Sigmoid colon (tissue), 6 donors: ENCODE measurements at regions not wholly inside any gene's neighbourhood (a gene's known extent, or its start where the extent isn't known, plus 50 kb on each side); places are given as distances from the start of the nearest gene placed in this dataset.

Experiments
- DNase-seq: peaks from one replicate; pipeline ENCODE4 v3.0.0-alpha.2; 2019
- H3K27ac ChIP-seq, 4 donors: fragments of 200-600 bp; sonication (generic); one replicate each; pipeline ENCODE4 v1.5.1; 2016 to 2019; ENCODE audit warnings: mild to moderate bottlenecking in 1 of 4
- H3K27me3 ChIP-seq, 3 donors: fragments of 200-600 bp; sonication (generic); one replicate each; pipeline ENCODE4 v1.5.1; 2019; ENCODE audit warnings: mild to moderate bottlenecking in 1 of 3
- H3K36me3 ChIP-seq, 4 donors: fragments of 200-600 bp; sonication (generic); one replicate each; pipeline ENCODE4 v1.5.1; 2016 to 2019
- H3K4me1 ChIP-seq, 4 donors: fragments of 200-600 bp; sonication (generic); one replicate each; pipeline ENCODE4 v1.5.1; 2017 to 2019
- H3K4me3 ChIP-seq, 4 donors: fragments of 200-600 bp; sonication (generic); one replicate each; pipeline ENCODE4 v1.5.1; 2017 to 2019; ENCODE audit warnings: mild to moderate bottlenecking in 2 of 4, moderate library complexity in 1 of 4
- H3K9me3 ChIP-seq, 4 donors: fragments of 200-600 bp in 3 of 4; sonication (generic) in 3 of 4; one replicate each; pipeline versions ENCODE4 v1.5.1 to v1.6.1; 2013 to 2019
- EP300 ChIP-seq, 4 donors: sonication (generic); formaldehyde crosslinking; IDR thresholded peaks; one replicate each; pipeline ENCODE4 v1.6.1; 2017; ENCODE audit warnings: antibody characterized with exemption in 4 of 4
- POLR2A ChIP-seq, 2 donors: fragments of 450-650 bp; IDR thresholded peaks; one replicate each; pipeline ENCODE4 v1.6.1; 2016; ENCODE audit warnings: antibody characterized with exemption in 2 of 2, mild to moderate bottlenecking in 2 of 2, moderate library complexity in 2 of 2
- POLR2AphosphoS5 ChIP-seq, 4 donors: sonication (generic); formaldehyde crosslinking; IDR thresholded peaks; one replicate each; pipeline ENCODE4 v1.6.1; 2017; ENCODE audit warnings: antibody characterized with exemption in 4 of 4
- WGBS, 2 donors: extraction: QIAGEN DNeasy Blood & Tissue Kit; methylation state at CpG; one replicate each; pipeline ENCODE4 v1.1.7; 2013; 5-methylcytosine and 5-hydroxymethylcytosine counted together
- intact Hi-C: fragments of 100-400 bp; cut with DNase I; formaldehyde crosslinking; loops from one replicate; pipeline ENCODE4 v1.15.1; 2023
- TF ChIP-seq, protein P1 (sequence below), 4 experiments: fragments of 450-650 bp in 3 of 4; fragments of 200-600 bp in 1 of 4; IDR thresholded peaks; one replicate each; pipeline ENCODE4 v1.5.1; 2016 to 2019; ENCODE audit warnings: antibody characterized with exemption in 4 of 4, mild to moderate bottlenecking in 3 of 4, moderate library complexity in 2 of 4
- donor health status: healthy with polysubstance abuse.
- donor health status: healthy.

GRCh38 chr18:25815659-25816058 is 274.8 kb downstream of the SS18 start:
- TF ChIP-seq POLR2AphosphoS5 (IDR thresholded peaks at IDR 0.05): no peak
- TF ChIP-seq EP300 (IDR thresholded peaks at IDR 0.05): no peak
- no peak for TF ChIP-seq POLR2A (IDR thresholded peaks at IDR 0.05)
- TF ChIP-seq, protein P1, sequence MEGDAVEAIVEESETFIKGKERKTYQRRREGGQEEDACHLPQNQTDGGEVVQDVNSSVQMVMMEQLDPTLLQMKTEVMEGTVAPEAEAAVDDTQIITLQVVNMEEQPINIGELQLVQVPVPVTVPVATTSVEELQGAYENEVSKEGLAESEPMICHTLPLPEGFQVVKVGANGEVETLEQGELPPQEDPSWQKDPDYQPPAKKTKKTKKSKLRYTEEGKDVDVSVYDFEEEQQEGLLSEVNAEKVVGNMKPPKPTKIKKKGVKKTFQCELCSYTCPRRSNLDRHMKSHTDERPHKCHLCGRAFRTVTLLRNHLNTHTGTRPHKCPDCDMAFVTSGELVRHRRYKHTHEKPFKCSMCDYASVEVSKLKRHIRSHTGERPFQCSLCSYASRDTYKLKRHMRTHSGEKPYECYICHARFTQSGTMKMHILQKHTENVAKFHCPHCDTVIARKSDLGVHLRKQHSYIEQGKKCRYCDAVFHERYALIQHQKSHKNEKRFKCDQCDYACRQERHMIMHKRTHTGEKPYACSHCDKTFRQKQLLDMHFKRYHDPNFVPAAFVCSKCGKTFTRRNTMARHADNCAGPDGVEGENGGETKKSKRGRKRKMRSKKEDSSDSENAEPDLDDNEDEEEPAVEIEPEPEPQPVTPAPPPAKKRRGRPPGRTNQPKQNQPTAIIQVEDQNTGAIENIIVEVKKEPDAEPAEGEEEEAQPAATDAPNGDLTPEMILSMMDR (IDR thresholded peaks at IDR 0.05): no peak
- Histone ChIP-seq H3K36me3 (no peaks in the 10 kb centered on the region), H3K27me3 (no peaks in the 10 kb centered on the region), H3K27ac (no peak overlapping the region), H3K9me3 (no peaks in the 10 kb centered on the region), H3K4me3 (no peak overlapping the region), H3K4me1 (no peaks in the 10 kb centered on the region)
- intact Hi-C loops: loop anchor here (10.0 kb wide), 1 partner anchor 1471 kb away; no protein-coding TSS in a partner anchor
- no peak for DNase-seq
- 80 to 85% methylated on average over 3 of the region's 3 CpGs for WGBS, 2 donors

GRCh38 chr18:25814841-25815458 is 275.5 kb downstream of the SS18 start:
- H3K27me3 ChIP-seq: no peaks in the 10 kb centered on the region
- no peak for TF ChIP-seq POLR2A (IDR thresholded peaks at IDR 0.05)
- TF ChIP-seq, protein P1 (IDR thresholded peaks at IDR 0.05): no peak
- no peak for TF ChIP-seq EP300 (IDR thresholded peaks at IDR 0.05)
- H3K9me3 ChIP-seq: no peaks in the 10 kb centered on the region
- H3K36me3 ChIP-seq: no peaks in the 10 kb centered on the region
- no peak overlapping the region for H3K27ac ChIP-seq
- intact Hi-C loops: loop anchor here (10.0 kb wide), 1 partner anchor 1470 kb away; no protein-coding TSS in a partner anchor
- no peak overlapping the region for H3K4me3 ChIP-seq
- no peaks in the 10 kb centered on the region for H3K4me1 ChIP-seq
- WGBS, 2 donors: 21 to 42% methylated on average over 4 of the region's 4 CpGs
- DNase-seq: no peak

- Histone ChIP-seq H3K4me1 (no peaks in the 10 kb centered on the region), H3K4me3 (no peak overlapping the region), H3K9me3 (no peaks in the 10 kb centered on the region), H3K27ac (no peak overlapping the region), H3K36me3 (no peaks in the 10 kb centered on the region), H3K27me3 (no peaks in the 10 kb centered on the region)
- WGBS, 2 donors: 66 to 74% methylated on average over 5 of the region's 5 CpGs
- TF ChIP-seq EP300 (IDR thresholded peaks at IDR 0.05) (no peak), POLR2AphosphoS5 (IDR thresholded peaks at IDR 0.05) (no peak), POLR2A (IDR thresholded peaks at IDR 0.05) (no peak)
- TF ChIP-seq, protein P1 (IDR thresholded peaks at IDR 0.05): no peak
- no peak for DNase-seq
- intact Hi-C loops: loop anchor here (10.0 kb wide), 1 partner anchor 1468 kb away; no protein-coding TSS in a partner anchor
Measured at GRCh38 chr18:25813110-25813509, 277.3 kb downstream of the SS18 start.

DNA sequence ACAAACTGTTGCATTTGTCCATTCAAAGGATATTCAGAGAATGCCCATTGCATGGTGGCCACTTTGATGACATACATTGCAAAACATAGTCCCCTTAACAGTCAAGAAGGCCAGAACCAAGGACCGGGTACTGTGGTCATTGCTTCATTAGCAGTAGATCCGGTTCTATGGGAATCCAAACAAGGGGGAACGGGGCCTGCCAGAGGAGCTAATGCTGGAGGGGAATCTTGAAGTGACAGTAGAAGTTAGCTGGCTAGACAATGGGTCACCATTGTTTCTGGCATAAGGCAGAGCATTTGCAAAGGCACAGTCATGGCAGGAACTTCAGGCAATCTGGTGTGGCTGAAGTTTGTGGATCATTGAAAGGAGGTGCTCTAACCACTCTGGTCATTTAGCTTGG is 279.7 kb downstream of the SS18 start:
- Histone ChIP-seq H3K9me3 (no peaks in the 10 kb centered on the region), H3K4me1 (no peaks in the 10 kb centered on the region), H3K27ac (no peak overlapping the region), H3K4me3 (no peak overlapping the region), H3K27me3 (no peaks in the 10 kb centered on the region), H3K36me3 (no peaks in the 10 kb centered on the region)
- TF ChIP-seq POLR2A (IDR thresholded peaks at IDR 0.05) (no peak), EP300 (IDR thresholded peaks at IDR 0.05) (no peak), POLR2AphosphoS5 (IDR thresholded peaks at IDR 0.05) (no peak)
- TF ChIP-seq, protein P1 (IDR thresholded peaks at IDR 0.05): no peak
- WGBS, 2 donors: 91 to 92% methylated on average over 3 of the region's 3 CpGs
- intact Hi-C loops: loop anchor here (10.0 kb wide), 1 partner anchor 1466 kb away; no protein-coding TSS in a partner anchor
- no peak for DNase-seq

GRCh38 chr18:25805939-25806338 is 284.5 kb downstream of the SS18 start:
- 82 to 88% methylated on average over 4 of the region's 4 CpGs for WGBS, 2 donors
- no peaks in the 10 kb centered on the region for H3K27me3 ChIP-seq
- H3K9me3 ChIP-seq: peaks cover 0 to 1% (median 0%) of the 10 kb centered on the region in 4 donors
- no peaks in the 10 kb centered on the region for H3K36me3 ChIP-seq
- no peak overlapping the region for H3K4me3 ChIP-seq
- intact Hi-C loops: no loop called here
- no peak for TF ChIP-seq POLR2AphosphoS5 (IDR thresholded peaks at IDR 0.05)
- DNase-seq: no peak
- no peaks in the 10 kb centered on the region for H3K4me1 ChIP-seq
- H3K27ac ChIP-seq: no peak overlapping the region
